Uterus (tissue), 3 donors: ENCODE measurements at regions not wholly inside any gene's neighbourhood (a gene's known extent, or its start where the extent isn't known, plus 50 kb on each side); places are given as distances from the start of the nearest gene placed in this dataset.
"Not testable (repeated sequence)": the region's sequence is repeated elsewhere in the genome, so short reads cannot be mapped to it uniquely, and the experiment has no call there.

Experiments used
- DNase-seq, 2 donors: peaks; one replicate each; pipeline ENCODE4 v3.0.0-alpha.2; 2019 to 2020
- H3K27ac ChIP-seq, 2 donors: fragments of 200-600 bp; sonication (generic); 1 replicate in 1 of 2; 2 replicates in 1 of 2; pipeline ENCODE4 v1.5.1; 2016 to 2018
- H3K27me3 ChIP-seq, 2 donors: fragments of 200-600 bp; sonication (generic); one replicate each; pipeline ENCODE4 v1.5.1; 2018 to 2019; ENCODE audit warnings: control low read depth in 1 of 2
- H3K36me3 ChIP-seq, 2 donors: fragments of 200-600 bp; sonication (generic); one replicate each; pipeline ENCODE4 v1.5.1; 2019; ENCODE audit warnings: control low read depth in 1 of 2
- H3K4me1 ChIP-seq, 2 donors: fragments of 200-600 bp; sonication (generic); one replicate each; pipeline ENCODE4 v1.5.1; 2018 to 2019; ENCODE audit warnings: control low read depth in 1 of 2
- H3K4me3 ChIP-seq, 2 donors: fragments of 200-600 bp; sonication (generic); 1 replicate in 1 of 2; 2 replicates in 1 of 2; pipeline ENCODE4 v1.5.1; 2018 to 2019; ENCODE audit warnings: mild to moderate bottlenecking in 1 of 2
- H3K9me3 ChIP-seq, 2 donors: fragments of 200-600 bp; sonication (generic); one replicate each; pipeline ENCODE4 v1.5.1; 2019; ENCODE audit warnings: control low read depth in 1 of 2
- CTCF ChIP-seq, 4 experiments: fragments of 200-600 bp in 2 of 4; fragments of 450-650 bp in 2 of 4; sonication (generic) in 2 of 4; IDR thresholded peaks; one replicate each; pipeline ENCODE4 v1.5.1; 2016 to 2019; ENCODE audit warnings: antibody characterized with exemption in 4 of 4, mild to moderate bottlenecking in 2 of 4, moderate library complexity in 1 of 4
- POLR2A ChIP-seq, 2 donors: fragments of 450-650 bp; IDR thresholded peaks; one replicate each; pipeline ENCODE4 v1.6.1; 2016; ENCODE audit warnings: antibody characterized with exemption in 2 of 2, mild to moderate bottlenecking in 1 of 2, moderate library complexity in 1 of 2
- intact Hi-C: fragments of 100-400 bp; cut with DNase I; formaldehyde crosslinking; loops from one replicate; pipeline ENCODE4 v1.15.1; 2023; ENCODE audit warnings: low total_unique reads
- donor health status: DM: yes; HTN: yes; CAD: no.

GRCh38 chr1:68717330-68717729 is 220.4 kb upstream of the DEPDC1 start:
- Histone ChIP-seq H3K27me3 (no peaks in the 10 kb centered on the region), H3K9me3 (no peaks in the 10 kb centered on the region), H3K4me3 (no peak overlapping the region), H3K36me3 (no peaks in the 10 kb centered on the region), H3K27ac (no peak overlapping the region), H3K4me1 (no peaks in the 10 kb centered on the region)
- intact Hi-C loops: no loop called here
- no peak for TF ChIP-seq POLR2A (IDR thresholded peaks at IDR 0.05)
- no peak for TF ChIP-seq CTCF (IDR thresholded peaks at IDR 0.05)
- no peak for DNase-seq

GRCh38 chr1:68720476-68720875 is 223.6 kb upstream of the DEPDC1 start:
- no peak overlapping the region for H3K27ac ChIP-seq
- no peaks in the 10 kb centered on the region for H3K36me3 ChIP-seq
- H3K9me3 ChIP-seq: no peaks in the 10 kb centered on the region
- no peaks in the 10 kb centered on the region for H3K4me1 ChIP-seq
- no peaks in the 10 kb centered on the region for H3K27me3 ChIP-seq
- intact Hi-C loops: no loop called here
- no peak for DNase-seq
- TF ChIP-seq CTCF (IDR thresholded peaks at IDR 0.05): no peak
- no peak for TF ChIP-seq POLR2A (IDR thresholded peaks at IDR 0.05)
- H3K4me3 ChIP-seq: no peak overlapping the region

GRCh38 chr1:68723791-68724190 is 226.9 kb upstream of the DEPDC1 start:
- H3K27ac ChIP-seq: no peak overlapping the region
- intact Hi-C loops: no loop called here

GRCh38 chr1:68725001-68725752 is 228.3 kb upstream of the DEPDC1 start:
- peak; percentile 25 to 35 for DNase-seq
- H3K9me3 ChIP-seq: no peaks in the 10 kb centered on the region
- no peaks in the 10 kb centered on the region for H3K4me1 ChIP-seq
- H3K27me3 ChIP-seq: no peaks in the 10 kb centered on the region
- no peak overlapping the region for H3K4me3 ChIP-seq
- no peak overlapping the region for H3K27ac ChIP-seq
- TF ChIP-seq CTCF (IDR thresholded peaks at IDR 0.05) (no peak), POLR2A (IDR thresholded peaks at IDR 0.05) (no peak)
- intact Hi-C loops: no loop called here
- no peaks in the 10 kb centered on the region for H3K36me3 ChIP-seq

More at GRCh38 chr1:68723791-68724190, 226.9 kb upstream of the DEPDC1 start:
- DNase-seq: no peak
- Histone ChIP-seq H3K9me3 (no peaks in the 10 kb centered on the region), H3K36me3 (no peaks in the 10 kb centered on the region), H3K4me3 (no peak overlapping the region), H3K4me1 (no peaks in the 10 kb centered on the region), H3K27me3 (no peaks in the 10 kb centered on the region)
- TF ChIP-seq CTCF (IDR thresholded peaks at IDR 0.05): no peak
- TF ChIP-seq POLR2A (IDR thresholded peaks at IDR 0.05): no peak

- intact Hi-C loops, H3K4me3 ChIP-seq, DNase-seq, H3K9me3 ChIP-seq, H3K4me1 ChIP-seq, H3K27ac ChIP-seq, H3K36me3 ChIP-seq, H3K27me3 ChIP-seq: not testable (repeated sequence)
These were observed 242.6 kb upstream of the DEPDC1 start for GRCh38 chr1:68739486-68739885.
